Thyroid gland (tissue), 4 donors: ENCODE measurements at regions not wholly inside any gene's neighbourhood (a gene's known extent, or its start where the extent isn't known, plus 50 kb on each side); places are given as distances from the start of the nearest gene placed in this dataset.

ENCODE experiments used
- POLR2A ChIP-seq, 2 donors: fragments of 450-650 bp; IDR thresholded peaks; one replicate each; pipeline ENCODE4 v1.6.1; 2017; ENCODE audit warnings: antibody characterized with exemption in 2 of 2, mild to moderate bottlenecking in 2 of 2, moderate library complexity in 1 of 2
- TF ChIP-seq, protein P1 (sequence below), 6 experiments: fragments of 200-600 bp in 3 of 6; fragments of 450-650 bp in 3 of 6; sonication (generic) in 3 of 6; IDR thresholded peaks; one replicate each; pipeline ENCODE4 v1.5.1; 2016 to 2019; ENCODE audit warnings: antibody characterized with exemption in 6 of 6, mild to moderate bottlenecking in 2 of 6, inconsistent platforms in 1 of 6, moderate library complexity in 1 of 6

DNA sequence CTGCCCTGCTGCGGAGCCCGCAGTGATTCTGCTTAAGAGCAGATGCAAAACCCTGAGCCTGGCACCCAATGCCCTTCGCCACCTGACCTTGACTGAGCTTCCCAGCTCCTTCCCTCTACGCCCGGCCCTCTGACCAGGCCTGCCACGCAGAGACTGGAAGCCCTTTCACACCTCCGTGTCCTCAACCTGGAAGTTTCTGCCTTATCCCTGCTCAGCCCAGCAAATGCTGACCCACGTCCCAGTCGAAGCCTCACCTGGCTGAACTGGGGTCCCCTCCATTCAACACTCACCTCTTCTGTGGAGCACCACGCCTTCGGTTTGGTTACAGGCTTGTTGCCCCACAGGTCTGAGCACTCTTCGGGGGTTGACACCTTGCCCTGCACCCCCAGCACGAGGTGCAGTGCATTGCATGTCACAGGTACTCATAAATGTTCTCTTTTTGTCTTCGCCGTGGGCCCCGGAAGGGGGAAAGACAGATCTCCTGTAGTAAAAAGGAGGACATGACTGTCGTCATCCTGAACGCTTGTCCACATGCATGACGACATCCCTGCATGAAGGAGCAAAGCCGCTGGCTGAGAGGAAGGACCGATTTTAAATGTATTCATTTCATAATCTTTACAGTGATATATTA lies 153.6 kb upstream of the TNRC6C start:
- TF ChIP-seq, protein P1, sequence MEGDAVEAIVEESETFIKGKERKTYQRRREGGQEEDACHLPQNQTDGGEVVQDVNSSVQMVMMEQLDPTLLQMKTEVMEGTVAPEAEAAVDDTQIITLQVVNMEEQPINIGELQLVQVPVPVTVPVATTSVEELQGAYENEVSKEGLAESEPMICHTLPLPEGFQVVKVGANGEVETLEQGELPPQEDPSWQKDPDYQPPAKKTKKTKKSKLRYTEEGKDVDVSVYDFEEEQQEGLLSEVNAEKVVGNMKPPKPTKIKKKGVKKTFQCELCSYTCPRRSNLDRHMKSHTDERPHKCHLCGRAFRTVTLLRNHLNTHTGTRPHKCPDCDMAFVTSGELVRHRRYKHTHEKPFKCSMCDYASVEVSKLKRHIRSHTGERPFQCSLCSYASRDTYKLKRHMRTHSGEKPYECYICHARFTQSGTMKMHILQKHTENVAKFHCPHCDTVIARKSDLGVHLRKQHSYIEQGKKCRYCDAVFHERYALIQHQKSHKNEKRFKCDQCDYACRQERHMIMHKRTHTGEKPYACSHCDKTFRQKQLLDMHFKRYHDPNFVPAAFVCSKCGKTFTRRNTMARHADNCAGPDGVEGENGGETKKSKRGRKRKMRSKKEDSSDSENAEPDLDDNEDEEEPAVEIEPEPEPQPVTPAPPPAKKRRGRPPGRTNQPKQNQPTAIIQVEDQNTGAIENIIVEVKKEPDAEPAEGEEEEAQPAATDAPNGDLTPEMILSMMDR (IDR thresholded peaks at IDR 0.05), result no peak
- no peak for TF ChIP-seq POLR2A (IDR thresholded peaks at IDR 0.05)
